Fibroblast of lung (primary cell): ENCODE measurements at regions not wholly inside any gene's neighbourhood (a gene's known extent, or its start where the extent isn't known, plus 50 kb on each side); places are given as distances from the start of the nearest gene placed in this dataset.

ENCODE experiments used
- DNase-seq, 2 donors: peaks; one replicate each; pipeline versions ENCODE4 v3.0.0 to v3.0.0-alpha.2; 2010; ENCODE audit warnings: low read depth in 2 of 2
- H2AFZ ChIP-seq: 2 replicates; pipeline ENCODE4 v1.5.1; 2012; ENCODE audit warnings: low read length, control low read depth, inconsistent platforms
- H3K27ac ChIP-seq: 2 replicates; pipeline ENCODE4 v1.5.1; 2011; ENCODE audit warnings: low read length, control low read depth; ENCODE audit not compliant: insufficient read depth
- H3K27me3 ChIP-seq: 2 replicates; pipeline ENCODE4 v1.5.1; 2011; ENCODE audit warnings: mild to moderate bottlenecking, low read length; ENCODE audit not compliant: control insufficient read depth, insufficient read depth
- H3K36me3 ChIP-seq: 2 replicates; pipeline ENCODE4 v1.5.1; 2011; ENCODE audit warnings: low read length; ENCODE audit not compliant: control insufficient read depth, insufficient read depth
- H3K4me1 ChIP-seq: 2 replicates; pipeline ENCODE4 v1.5.1; 2011; ENCODE audit warnings: low read length; ENCODE audit not compliant: control insufficient read depth, insufficient read depth; ENCODE audit errors: extremely low read depth
- H3K4me2 ChIP-seq: 2 replicates; pipeline ENCODE4 v1.5.1; 2011; ENCODE audit warnings: low read length, control low read depth; ENCODE audit not compliant: insufficient read depth; ENCODE audit errors: extremely low read depth
- H3K4me3 ChIP-seq, 4 experiments: fragments of 200-600 bp in 1 of 4; sonication (generic) in 1 of 4; replicated peaks in 1 of 4; 2 replicates each; pipeline ENCODE4 v1.5.1; 2011 to 2016; ENCODE audit warnings: low read length in 4 of 4, low read depth in 3 of 4, mild to moderate bottlenecking in 3 of 4, control low read depth in 2 of 4, inconsistent platforms in 1 of 4, mixed read lengths in 1 of 4; ENCODE audit not compliant: insufficient read depth in 1 of 4; ENCODE audit errors: control extremely low read depth in 1 of 4
- H3K79me2 ChIP-seq: 2 replicates; pipeline ENCODE4 v1.5.1; 2012; ENCODE audit warnings: mild to moderate bottlenecking, low read length, inconsistent platforms; ENCODE audit not compliant: control insufficient read depth, insufficient read depth
- H3K9ac ChIP-seq: 2 replicates; pipeline ENCODE4 v1.5.1; 2011; ENCODE audit warnings: mild to moderate bottlenecking, low read length, control low read depth; ENCODE audit not compliant: insufficient read depth
- H3K9me3 ChIP-seq: 2 replicates; pipeline ENCODE4 v1.5.1; 2012; ENCODE audit warnings: low read depth, low read length; ENCODE audit not compliant: control insufficient read depth, insufficient read depth
- H4K20me1 ChIP-seq: 2 replicates; pipeline ENCODE4 v1.5.1; 2011; ENCODE audit warnings: low read length; ENCODE audit not compliant: control insufficient read depth, insufficient read depth; ENCODE audit errors: extremely low read depth
- CTCF ChIP-seq, 2 donors: IDR thresholded peaks in 1 of 2; conservative IDR thresholded peaks in 1 of 2; 1 replicate in 1 of 2; 2 replicates in 1 of 2; pipeline ENCODE4 v1.5.1; 2011 to 2012; ENCODE audit warnings: low read length in 2 of 2, control low read depth in 1 of 2, inconsistent platforms in 1 of 2, low read depth in 1 of 2, mild to moderate bottlenecking in 1 of 2
- EZH2 ChIP-seq: IDR thresholded peaks from 2 replicates; pipeline ENCODE4 v1.5.1; 2012; ENCODE audit warnings: low read length, control low read depth, mild to moderate bottlenecking; ENCODE audit errors: missing control alignments

GRCh38 chr1:194908643-194909042 is 1699.6 kb downstream of the KCNT2 start:
- H2AFZ ChIP-seq, result no peak overlapping the region
- no peaks in the 10 kb centered on the region for H3K4me1 ChIP-seq
- no peak overlapping the region for H3K4me2 ChIP-seq
- H3K79me2 ChIP-seq, result no peaks in the 10 kb centered on the region
- DNase-seq, result peak; percentile 33 to 59
- no peaks in the 10 kb centered on the region for H3K36me3 ChIP-seq
- H3K9ac ChIP-seq, result no peak overlapping the region
- no peak overlapping the region for H3K27ac ChIP-seq
- no peak for TF ChIP-seq EZH2
- TF ChIP-seq CTCF (conservative IDR thresholded peaks at IDR 0.05 in 1 of 2, IDR thresholded peaks at IDR 0.05 in 1 of 2; ENCODE audit: low read depth in 1 of 2, low read length in 2 of 2), result no peak
- H3K9me3 ChIP-seq, result no peaks in the 10 kb centered on the region
- H4K20me1 ChIP-seq, result no peaks in the 10 kb centered on the region
- no peaks in the 10 kb centered on the region for H3K27me3 ChIP-seq
- no peak overlapping the region for H3K4me3 ChIP-seq

GRCh38 chr1:194903524-194903923 is 1704.7 kb downstream of the KCNT2 start:
- no peaks in the 10 kb centered on the region for H3K79me2 ChIP-seq
- H3K4me3 ChIP-seq, result no peak overlapping the region
- no peak overlapping the region for H3K9ac ChIP-seq
- H3K27ac ChIP-seq, result no peak overlapping the region
- H3K36me3 ChIP-seq, result no peaks in the 10 kb centered on the region
- no peak overlapping the region for H2AFZ ChIP-seq
- no peaks in the 10 kb centered on the region for H3K9me3 ChIP-seq
- no peak for DNase-seq
- no peak overlapping the region for H3K4me2 ChIP-seq
- TF ChIP-seq EZH2 (no peak), CTCF (conservative IDR thresholded peaks at IDR 0.05 in 1 of 2, IDR thresholded peaks at IDR 0.05 in 1 of 2; ENCODE audit: low read depth in 1 of 2, low read length in 2 of 2) (no peak)
- H3K4me1 ChIP-seq, result no peaks in the 10 kb centered on the region
- no peaks in the 10 kb centered on the region for H3K27me3 ChIP-seq
- H4K20me1 ChIP-seq, result no peaks in the 10 kb centered on the region

GRCh38 chr1:194889310-194889709 is 1702.9 kb upstream of the B3GALT2 start:
- Histone ChIP-seq H3K4me1 (no peaks in the 10 kb centered on the region), H3K27ac (no peak overlapping the region), H4K20me1 (no peaks in the 10 kb centered on the region), H3K4me2 (no peak overlapping the region), H2AFZ (no peak overlapping the region), H3K36me3 (no peaks in the 10 kb centered on the region), H3K27me3 (no peaks in the 10 kb centered on the region), H3K9me3 (no peaks in the 10 kb centered on the region), H3K79me2 (no peaks in the 10 kb centered on the region), H3K4me3 (no peak overlapping the region), H3K9ac (no peak overlapping the region)
- TF ChIP-seq EZH2 (no peak), CTCF (conservative IDR thresholded peaks at IDR 0.05 in 1 of 2, IDR thresholded peaks at IDR 0.05 in 1 of 2; ENCODE audit: low read depth in 1 of 2, low read length in 2 of 2) (no peak)
- no peak for DNase-seq
